Dermis microvascular lymphatic vessel endothelial cell (primary cell): ENCODE measurements at regions not wholly inside any gene's neighbourhood (a gene's known extent, or its start where the extent isn't known, plus 50 kb on each side); places are given as distances from the start of the nearest gene placed in this dataset.

Experiments
- DNase-seq, 2 donors: peaks; one replicate each; pipeline versions ENCODE4 v3.0.0 to v3.0.0-alpha.2; 2010; ENCODE audit warnings: low read depth in 2 of 2

DNA sequence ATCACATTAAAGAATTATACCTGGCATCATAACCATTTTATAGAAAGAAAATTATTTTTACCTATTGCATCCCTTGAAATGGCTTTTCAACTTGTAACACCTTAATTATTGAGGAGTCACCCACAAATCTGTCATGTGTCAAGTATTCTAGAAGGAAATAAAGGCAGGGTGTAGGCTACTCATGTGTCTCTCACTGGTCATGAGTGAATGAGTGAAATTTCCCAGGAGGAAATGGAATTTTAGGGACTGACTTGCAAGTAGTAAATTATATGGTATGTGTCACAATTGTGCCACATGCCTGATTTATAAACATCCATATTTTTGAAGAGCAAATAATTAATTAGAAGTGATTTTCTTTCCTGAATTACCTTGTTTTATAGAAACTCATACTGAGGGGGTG is 310.5 kb upstream of the ADAMTS9 start:
- DNase-seq = no peak

- DNase-seq = peak; percentile 95 to 96
These were observed 308.2 kb upstream of the ADAMTS9 start for GRCh38 chr3:64995857-64996551.

DNA sequence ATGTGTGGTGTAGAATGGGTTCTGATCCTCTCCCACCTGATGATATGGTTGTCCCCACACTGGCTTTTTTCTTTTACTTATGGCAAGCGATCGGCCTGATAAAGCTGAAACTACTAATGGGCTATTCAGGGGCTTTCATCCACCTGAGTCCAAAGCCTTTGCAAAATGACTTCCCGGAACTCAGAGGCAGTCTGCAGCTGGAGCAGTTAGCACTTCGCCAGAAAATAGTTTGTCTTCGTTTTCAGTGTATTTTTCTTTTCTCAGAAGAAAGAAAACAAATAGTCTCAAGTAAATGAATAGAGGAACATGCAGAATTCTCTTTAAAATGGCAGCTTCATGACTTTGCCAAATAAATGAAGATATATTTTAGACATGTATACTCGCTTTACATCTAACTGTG is 306.0 kb upstream of the ADAMTS9 start:
- no peak for DNase-seq

DNA sequence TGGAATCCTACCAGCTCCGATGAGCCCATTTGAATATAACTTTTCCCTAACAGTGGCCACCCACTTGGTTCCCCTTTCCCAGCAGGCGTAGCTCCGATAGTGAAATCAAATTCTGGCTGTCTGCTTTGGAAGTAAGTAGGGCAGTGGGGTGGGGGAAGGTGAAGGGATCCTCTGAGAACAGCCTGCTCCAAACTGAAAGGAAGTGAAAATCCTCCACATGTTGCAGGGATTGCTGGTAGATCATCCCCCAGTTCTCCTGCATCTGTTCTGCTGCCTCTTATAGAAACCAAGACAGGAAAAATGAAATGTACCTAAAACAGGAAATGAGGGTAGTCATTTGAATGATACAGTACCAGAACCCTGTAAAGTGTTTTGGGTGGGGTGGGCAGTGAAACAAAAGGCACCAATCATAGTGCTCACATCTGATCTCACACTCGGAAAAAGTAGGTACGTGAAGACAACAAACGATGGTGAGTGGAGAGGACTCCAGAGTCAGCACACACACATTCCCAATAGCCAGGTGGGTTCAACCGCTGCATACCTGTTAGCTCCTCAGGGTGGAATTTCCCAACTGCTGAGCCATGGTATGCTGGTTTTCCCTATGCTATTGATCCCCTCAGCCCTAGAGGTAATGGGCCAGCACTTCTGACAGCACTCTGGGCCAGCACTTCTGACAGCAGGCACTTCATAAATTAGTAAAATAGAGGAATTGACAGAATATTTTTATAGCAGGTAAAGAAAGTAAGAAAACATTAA is 304.9 kb upstream of the ADAMTS9 start:
- peak in 1 of 2 donors; percentile 11 for DNase-seq

DNA sequence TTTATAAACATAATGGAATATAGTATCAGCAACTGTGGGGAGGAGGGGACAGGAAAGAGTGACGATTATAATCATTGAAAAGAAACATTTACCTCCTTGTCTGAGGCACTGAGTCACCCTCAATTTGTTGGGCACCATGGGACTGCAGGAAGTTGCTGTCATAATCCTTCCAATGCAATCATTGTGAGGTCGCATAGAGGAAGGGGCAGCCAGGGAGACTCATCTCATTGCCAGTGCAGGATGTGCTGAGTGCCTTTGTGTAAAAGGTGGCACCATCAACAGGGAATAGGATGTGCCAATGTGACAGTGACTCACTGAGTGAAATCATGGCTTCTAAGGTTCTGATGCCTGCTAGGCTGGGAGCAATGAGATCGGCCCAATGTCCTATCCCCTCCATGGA is 300.4 kb upstream of the ADAMTS9 start:
- DNase-seq = peak; percentile 30 to 72

GRCh38 chr3:64987726-64988125 is 299.9 kb upstream of the ADAMTS9 start:
- peak in 1 of 2 donors; percentile 27 for DNase-seq

GRCh38 chr3:64985072-64985471 is 297.3 kb upstream of the ADAMTS9 start:
- no peak for DNase-seq

DNA sequence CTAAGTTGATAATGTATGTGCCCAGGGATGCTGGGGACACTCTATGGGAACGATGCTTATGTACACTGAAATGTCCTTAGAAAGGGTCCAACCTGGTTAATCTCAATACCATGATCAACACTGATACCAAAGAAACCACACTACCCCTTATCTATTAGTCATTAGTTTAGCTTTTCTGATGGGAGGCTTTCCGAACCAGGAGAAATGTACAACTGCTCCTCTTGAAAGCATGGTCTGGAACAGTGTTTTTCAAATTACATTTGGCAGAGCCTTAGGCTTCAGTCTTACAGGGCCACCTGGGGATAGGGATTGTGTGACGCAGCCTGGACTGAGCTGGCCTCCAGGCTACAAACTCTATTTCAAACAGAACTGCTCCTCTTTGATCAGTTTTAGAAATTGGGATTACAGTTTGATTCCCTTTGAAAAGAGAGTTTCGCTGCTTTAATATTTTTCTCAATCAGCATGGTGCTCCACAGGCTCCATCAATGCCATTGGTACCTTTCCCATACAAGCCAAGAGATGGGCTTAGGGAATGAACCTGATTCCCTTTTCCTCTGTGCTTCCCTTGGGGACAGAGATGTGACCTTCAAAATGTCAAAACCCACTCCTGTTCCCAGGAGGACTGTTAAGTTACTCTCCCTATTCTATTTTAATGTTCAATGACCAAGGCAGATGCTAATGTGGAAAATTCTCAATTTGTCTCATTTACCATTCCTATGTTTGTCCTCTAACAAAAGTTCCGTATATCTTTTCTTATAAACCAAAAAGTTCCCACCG is 296.0 kb upstream of the ADAMTS9 start:
- no peak for DNase-seq

GRCh38 chr3:64977308-64978100 is 289.7 kb upstream of the ADAMTS9 start:
- DNase-seq = peak; percentile 28 to 29

- no peak for DNase-seq
These were observed 288.7 kb upstream of the ADAMTS9 start for GRCh38 chr3:64976456-64976855.

DNA sequence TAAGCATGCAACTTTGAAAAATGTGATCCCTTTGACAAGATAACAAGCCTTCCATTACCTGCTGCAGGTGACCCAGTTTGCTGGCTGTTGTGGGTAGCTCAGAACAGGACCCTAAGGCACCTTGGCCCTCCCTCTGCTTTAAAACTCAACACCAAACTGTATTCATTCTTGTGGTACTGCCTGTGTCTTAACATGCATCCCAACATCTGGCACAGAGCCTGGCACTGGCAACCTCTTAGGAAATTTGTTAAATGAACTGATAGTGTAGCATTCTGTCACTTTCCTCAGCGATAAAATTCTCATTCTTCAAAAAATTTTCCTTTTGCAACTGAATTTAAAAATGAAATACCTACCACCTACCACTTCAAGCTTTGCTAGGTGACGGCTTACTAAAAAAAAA is 287.3 kb upstream of the ADAMTS9 start:
- no peak for DNase-seq

DNA sequence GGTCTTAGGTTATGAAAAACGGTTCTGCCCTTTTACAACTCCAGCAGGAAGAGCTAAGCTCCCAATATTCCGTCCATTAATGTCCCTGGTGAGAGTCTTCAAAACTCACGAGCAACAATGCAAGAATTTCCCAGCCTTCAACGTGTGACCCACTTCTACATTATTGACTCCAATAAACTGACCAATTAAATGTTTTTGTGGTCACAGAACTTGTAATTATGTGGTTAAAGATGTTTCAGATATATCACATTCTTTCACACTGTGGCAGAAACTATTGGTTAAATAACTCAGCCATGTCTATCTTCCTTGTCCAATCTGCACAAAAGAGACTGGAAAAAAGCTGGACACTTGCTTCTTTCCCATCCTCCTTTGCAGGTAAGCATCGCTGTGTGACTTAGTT is 286.6 kb upstream of the ADAMTS9 start:
- no peak for DNase-seq

GRCh38 chr3:64972793-64973192 is 285.0 kb upstream of the ADAMTS9 start:
- DNase-seq = no peak

DNA sequence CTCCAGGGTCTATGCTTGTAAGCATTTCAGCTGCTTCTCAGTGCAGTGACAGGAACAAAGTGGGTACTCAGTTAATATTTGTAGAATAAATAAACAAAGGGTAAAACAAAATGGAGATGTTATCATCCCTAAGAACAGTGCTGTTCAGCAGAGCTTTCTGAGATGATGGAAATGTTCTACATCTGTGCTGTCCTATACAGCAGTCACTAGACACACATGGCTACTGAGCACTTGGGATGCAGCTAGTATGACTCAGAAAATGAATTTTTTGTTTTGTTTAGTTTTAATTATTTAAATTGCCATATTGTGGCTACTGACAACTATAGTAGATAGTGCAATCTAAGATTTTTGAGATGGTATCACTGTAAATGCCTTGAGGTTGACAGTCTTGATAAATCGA is 283.8 kb upstream of the ADAMTS9 start:
- DNase-seq = no peak

DNA sequence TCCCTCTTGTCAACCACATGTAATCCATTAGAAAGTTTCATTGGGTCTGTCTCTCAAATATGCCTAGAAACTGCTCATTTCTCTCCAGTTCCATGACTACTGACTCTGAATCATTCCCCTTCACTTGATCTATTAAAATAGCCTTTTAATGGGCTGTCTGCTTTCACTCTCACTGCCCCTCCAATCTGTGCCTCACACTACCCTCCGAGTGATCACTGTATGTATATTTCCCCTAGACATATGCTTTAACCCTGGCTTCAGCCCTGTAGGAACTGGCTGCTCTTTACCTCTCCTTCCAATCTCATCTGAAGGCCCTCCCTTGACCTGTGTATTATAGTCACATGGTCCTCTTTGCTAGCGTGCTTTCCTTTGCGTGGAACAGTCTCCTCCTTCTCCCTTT is 282.8 kb upstream of the ADAMTS9 start:
- DNase-seq = no peak

DNA sequence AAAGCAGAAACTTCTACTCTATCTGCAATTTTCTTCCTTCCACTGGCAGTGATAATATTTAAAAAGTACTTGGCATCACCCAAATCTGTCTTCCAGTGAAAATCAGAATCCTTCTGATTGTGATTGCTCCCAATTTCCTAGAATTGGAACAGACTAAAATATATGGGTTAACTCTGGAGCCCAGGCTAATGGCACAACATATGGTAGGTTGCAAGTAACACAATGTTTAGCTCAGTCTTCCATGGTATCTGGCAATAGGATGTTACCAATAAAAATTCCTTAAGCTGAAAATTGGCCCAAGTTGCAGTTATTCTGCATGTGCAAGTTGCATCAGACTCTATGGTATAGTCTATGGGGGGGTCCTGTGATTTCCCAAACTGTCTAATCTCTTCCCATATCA is 273.5 kb upstream of the ADAMTS9 start:
- no peak for DNase-seq

GRCh38 chr3:64958199-64958843 is 270.5 kb upstream of the ADAMTS9 start:
- DNase-seq = no peak

DNA sequence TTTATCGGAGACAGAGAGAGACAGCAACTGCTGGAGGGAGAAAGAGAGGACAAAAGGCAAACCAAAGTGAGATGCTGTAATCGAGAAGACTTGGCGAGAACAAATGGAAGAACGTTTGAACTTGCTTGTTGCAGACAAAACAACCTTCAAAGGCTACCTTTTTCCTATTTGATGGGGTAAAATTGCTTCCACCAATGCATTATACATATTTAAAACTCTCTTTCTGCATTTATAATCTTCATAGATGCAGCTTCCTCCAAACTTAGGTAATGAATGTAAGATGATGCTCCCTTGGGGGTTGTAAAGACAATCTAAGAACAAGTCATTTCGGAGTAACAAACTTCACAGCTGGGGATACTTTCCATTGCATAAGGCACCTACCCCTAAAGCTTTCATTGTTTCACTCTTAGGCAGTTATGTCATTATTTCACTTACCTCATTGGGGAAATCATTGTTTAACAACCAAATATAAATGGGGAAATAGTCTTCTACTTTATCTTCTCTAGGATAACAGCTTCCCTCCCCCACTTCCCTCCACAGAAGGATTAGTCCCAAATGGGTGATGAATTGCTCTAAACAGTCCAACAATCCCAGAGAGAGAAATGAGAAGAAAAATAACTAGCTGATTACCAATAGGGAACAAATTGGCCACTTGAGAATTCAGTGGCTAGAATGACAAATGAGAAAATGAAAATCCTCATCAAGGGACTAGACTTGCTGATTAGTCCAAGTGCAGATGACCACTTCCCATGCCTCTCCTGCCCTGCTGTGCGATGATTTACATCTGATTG is 269.8 kb upstream of the ADAMTS9 start:
- no peak for DNase-seq

DNA sequence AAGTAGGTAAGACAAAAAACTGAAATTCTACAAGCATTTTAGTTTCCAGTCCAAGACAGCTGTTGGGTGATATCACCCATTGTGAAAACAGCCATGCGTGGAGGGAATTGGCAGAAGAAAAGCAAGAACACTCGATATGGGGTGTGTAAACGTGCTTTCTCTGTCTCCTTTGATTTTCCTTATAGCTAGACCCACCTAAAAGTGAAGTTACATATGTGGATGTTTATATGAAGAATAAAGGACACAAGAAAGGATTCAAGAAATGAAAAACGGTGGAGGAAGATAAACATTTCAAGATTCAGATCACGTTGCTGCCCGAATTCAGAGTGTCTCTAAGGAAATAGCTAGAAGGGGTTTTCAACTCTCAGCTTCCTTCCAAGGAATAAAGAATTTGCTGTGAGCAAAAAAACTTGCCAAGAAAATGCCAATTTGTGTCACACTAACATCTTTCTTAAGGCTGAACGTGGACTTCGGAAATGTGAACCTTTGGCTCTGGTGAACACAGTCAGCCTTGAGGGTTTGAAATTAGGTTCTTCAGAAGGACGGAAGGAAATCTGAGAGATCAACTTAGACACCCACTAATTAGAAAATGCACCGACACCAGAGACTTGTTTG is 269.0 kb upstream of the ADAMTS9 start:
- DNase-seq = no peak
